ENCODE measurements at regions not wholly inside any gene's neighbourhood (a gene's known extent, or its start where the extent isn't known, plus 50 kb on each side); places are given as distances from the start of the nearest gene placed in this dataset.

- TF ChIP-seq CEBPB (IDR thresholded peaks at IDR 0.05; ENCODE audit: low read depth, low read length) (no peak), CTCF (conservative IDR thresholded peaks at IDR 0.05; ENCODE audit: low read depth, low read length) (no peak), MXI1 (IDR thresholded peaks at IDR 0.05; ENCODE audit: borderline replicate concordance, low read depth, low read length) (no peak), POLR2A (IDR thresholded peaks at IDR 0.05; ENCODE audit: low read depth, low read length) (no peak), USF2 (IDR thresholded peaks at IDR 0.05; ENCODE audit: low read depth, low read length) (no peak), MAZ (IDR thresholded peaks at IDR 0.05; ENCODE audit: borderline replicate concordance, low read depth, low read length) (no peak), RFX5 (IDR thresholded peaks at IDR 0.05; ENCODE audit: low read depth, low read length) (no peak), RCOR1 (IDR thresholded peaks at IDR 0.05; ENCODE audit: insufficient replicate concordance, low read length) (no peak), MAFK (IDR thresholded peaks at IDR 0.05; ENCODE audit: low read depth, low read length) (no peak), ELK1 (IDR thresholded peaks at IDR 0.05; ENCODE audit: borderline replicate concordance, low read depth, low read length) (no peak), RAD21 (IDR thresholded peaks at IDR 0.05; ENCODE audit: low read length) (no peak)
These were observed 95.9 kb upstream of the KLF4 start for GRCh38 chr9:107585465-107585864.
